NCI-H82 (cell line): ENCODE measurements at regions not wholly inside any gene's neighbourhood (a gene's known extent, or its start where the extent isn't known, plus 50 kb on each side); places are given as distances from the start of the nearest gene placed in this dataset.

Source experiments
- DNase-seq: peaks from one replicate; lab custom pipeline; 2025; lab: John Stamatoyannopoulos, UW

DNA sequence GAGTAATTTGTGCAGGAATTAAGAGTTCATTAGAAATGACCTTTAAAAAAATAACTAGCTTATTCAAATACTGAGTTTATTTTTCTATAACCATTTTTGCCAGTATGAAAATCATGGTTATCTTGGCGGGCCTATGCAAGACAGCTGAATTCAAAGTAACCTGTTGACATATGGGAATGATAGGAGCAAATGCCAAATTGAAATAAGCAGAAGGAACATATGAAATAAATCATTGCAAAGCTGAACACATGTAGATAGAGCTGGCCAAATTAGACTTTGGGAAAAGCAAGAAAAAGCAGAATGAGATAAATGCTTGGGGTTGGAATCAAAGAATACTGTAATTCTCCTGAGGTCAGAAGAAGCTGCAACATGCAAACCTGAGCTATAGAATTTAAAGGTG, 372.5 kb downstream of the ADAMTS20 start:
- DNase-seq = no peak

DNA sequence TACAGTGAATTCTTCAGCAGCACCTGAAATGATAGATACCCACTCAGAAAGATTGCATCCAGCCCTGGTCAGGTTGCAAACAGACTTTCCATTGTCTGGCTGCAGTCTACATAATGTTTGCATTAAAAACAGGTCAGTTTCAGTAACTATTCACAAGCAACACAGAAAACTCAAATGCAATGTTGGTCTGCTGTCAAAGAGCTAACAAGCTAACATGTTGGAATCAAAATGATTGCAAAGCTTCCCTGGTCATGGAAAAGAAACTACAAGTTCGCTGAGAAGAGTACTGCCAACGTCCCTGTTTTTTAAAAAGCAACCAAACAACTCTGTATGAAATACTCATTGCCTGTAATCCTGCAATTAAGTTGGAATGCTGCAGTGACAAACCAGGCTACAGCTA, 374.7 kb downstream of the ADAMTS20 start:
- DNase-seq = no peak

DNA sequence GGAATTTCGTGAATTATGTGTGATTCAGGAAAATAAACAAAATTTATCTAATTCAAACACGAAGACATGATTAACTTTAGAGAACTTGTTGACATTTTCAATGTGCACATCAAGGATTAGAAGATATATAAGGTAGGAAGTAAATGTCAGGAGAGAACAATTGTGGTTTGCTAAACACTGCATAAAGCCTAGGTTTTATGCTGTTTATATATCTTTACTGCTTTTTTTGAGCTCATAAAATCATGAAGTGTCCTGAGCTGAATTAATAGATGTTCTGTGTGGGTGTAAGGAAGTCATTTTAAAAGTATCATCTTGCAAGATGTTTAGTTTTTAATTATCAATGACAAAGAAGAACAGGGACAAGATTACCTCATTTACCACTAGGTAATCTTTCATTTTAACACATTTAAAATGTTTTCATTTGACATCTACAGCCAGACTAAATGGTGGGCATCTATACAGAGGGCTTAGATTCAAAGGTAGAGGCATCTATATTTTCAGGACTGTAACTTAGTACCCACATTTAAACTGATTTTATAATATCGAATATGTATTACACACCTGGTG, 382.8 kb downstream of the ADAMTS20 start:
- no peak for DNase-seq

DNA sequence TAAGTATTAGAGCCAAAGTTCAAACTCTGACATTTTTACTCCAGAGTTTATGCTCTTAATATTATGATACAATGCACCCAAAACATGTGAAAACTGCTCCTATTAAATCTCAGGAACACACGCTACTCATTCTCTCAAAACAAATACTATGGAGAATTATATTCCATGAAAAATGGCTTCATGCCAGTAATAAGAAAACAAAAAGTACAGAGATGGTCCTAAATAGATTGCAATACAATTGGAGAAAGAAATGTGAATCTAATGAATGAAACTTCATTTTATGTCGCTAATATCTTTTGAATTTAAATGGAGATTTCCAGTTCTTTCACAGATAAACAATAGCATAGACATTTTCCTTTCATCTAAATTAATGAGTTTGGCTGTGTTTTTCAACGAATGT, 384.3 kb downstream of the ADAMTS20 start:
- no peak for DNase-seq

DNA sequence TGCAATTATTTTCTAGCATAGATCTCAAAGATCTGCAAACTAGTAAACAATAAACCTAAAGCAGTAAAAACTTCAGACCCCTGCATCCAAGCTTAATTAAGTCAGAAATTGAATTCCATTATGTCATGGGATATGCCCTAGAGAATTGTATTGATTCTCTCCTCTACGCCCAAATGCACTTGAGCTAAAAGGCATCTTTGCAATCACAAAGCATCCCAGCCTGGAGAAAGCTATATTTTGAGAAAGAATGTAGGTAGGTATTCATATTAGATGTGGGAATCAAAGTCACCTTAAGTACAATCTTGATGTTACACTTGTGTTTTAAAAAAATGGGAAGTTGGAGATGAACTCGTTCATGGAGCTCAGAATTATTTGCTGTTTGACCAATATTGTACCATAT, 386.7 kb downstream of the ADAMTS20 start:
- no peak for DNase-seq

DNA sequence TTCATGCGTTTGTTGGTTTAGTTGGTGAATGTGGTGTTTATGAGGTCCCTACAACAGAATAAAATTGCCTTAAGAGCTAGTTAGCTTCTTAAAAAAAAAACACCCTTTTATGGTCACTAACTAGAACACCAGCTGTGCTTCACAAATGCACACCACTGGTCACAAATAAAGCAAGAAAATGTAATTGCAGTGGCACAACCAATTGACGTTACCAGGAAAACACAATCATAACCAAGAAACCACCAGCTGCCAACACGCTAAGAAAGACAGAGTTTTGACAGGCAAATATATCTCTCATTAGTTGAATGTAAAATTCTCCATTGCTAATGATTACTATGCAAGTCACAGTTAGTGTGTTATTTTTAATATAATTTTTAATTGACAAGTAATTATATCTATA, 389.9 kb downstream of the ADAMTS20 start:
- DNase-seq = no peak

DNA sequence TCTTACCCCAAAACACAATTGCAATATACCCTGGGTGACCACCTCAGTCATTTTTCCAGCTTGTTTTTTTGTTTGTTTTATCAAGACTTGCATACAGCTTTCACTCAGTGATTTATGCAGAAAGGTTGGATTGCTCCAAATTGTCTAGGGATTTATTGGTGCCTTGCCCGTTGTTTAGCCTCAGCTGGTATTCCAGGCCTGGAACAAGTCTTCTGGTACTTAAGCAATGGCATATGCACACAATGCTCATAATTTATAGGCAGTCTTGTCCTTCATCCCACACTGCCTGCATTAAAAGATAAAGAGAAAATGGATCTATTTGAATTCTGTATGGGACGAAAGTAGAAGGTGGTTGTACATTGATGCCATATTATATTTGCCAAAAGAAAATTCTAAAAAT, 392.5 kb downstream of the ADAMTS20 start:
- no peak for DNase-seq

DNA sequence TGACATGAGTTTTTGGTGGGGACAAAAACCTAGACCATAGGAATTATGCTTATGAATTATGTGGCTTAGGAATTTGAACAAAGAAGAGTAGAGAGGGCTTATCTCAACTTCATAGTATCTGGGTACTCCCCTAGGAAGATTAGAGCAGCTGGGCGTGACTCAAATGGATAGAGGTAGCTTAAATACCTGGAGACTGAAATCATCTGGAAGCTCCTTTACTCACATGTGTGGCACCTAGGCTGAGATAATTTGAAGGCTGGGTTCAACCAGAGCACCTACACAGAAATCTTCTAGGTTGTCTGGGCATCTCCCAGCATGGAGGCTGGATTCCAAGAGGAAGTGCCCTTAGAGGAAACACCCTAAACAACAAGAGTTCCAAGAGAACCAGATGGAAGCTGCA, 393.9 kb downstream of the ADAMTS20 start:
- DNase-seq = no peak

DNA sequence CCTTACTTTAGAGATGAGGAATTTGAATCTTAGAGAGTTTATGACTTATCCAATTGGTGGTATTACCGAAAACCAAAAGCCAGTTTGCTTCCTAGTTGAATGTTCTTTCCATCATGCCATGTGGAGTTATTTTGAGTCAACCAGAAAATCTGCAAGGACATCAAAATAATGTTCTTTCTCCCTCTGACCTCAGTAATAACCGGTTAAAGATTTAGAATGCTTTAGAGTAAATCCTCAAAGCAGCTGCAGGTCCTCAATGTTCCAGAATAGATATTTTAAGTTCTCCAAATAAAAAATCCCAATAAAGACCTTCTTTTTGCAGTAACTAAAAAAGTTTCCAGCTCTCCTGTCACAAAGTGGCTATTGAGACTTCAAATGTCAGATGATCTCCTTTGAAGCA, 396.6 kb downstream of the ADAMTS20 start:
- DNase-seq = no peak

DNA sequence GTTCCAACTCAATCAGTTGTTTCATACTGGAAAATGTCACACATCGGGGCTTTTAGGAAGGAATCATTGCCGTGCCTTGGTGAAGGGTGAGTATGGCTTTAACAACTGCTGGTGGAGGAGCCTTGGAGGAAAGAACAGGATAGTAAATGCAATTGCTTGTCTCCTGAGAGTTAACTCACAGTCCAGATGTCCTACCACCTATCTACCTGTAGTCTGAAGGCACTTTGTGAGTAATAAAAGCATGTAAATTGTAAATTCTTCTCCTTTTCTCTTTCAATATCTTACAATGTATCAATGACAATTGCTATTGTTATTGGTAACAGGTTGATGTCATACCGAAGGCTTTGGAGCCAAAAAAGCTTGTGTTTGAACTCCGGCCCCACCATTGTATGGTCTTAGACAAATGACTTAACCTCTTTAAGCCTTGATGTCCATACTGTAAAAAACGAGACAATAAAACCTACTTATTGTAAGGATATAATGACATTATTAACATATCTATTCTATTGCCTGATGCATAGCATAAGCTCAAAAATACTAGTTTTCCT, 397.4 kb downstream of the ADAMTS20 start:
- DNase-seq = no peak

DNA sequence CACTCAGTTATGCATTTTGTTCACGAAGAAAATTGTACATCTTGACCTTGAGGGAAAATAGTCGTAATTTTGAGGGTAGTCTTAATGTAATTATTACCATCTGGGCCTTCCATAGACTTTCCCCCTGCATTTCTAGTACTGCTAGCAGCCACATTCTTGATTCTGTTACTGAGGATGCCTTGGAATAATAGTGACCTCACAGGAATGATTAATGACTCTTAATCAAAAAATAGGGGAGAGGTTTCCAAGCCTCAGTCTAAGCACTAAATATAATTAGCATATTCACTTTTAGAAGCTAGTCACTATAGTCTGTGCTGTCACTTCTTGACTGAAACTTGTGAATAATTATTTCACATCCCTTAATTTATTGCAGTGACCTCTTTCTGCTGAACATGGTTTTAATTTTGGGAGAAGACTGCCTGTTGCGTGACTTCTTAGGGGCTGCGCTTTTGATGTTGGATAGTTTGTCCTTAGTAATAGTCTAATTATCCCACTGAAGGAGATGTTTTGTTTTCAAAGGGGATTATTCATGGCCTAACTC, 400.5 kb downstream of the ADAMTS20 start:
- DNase-seq = no peak

DNA sequence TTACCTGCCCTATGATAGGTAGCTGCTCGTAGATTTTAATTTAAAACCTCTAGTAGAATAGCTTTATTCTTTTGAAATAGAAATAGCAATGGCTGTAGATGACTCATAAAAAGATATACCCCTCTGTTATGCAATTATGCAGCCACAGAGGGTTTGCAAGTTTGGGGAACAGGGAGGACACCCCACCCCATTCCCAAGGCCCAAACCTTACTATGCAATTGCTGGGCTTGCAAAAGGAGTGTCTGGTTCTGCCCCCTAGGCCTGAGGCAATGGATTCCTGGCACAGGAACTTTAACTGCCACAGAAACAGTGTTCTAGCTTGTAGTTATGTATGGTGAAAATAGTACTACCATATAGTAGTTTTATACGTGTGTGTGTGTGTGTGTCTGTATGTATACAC, 403.3 kb downstream of the ADAMTS20 start:
- DNase-seq = no peak

DNA sequence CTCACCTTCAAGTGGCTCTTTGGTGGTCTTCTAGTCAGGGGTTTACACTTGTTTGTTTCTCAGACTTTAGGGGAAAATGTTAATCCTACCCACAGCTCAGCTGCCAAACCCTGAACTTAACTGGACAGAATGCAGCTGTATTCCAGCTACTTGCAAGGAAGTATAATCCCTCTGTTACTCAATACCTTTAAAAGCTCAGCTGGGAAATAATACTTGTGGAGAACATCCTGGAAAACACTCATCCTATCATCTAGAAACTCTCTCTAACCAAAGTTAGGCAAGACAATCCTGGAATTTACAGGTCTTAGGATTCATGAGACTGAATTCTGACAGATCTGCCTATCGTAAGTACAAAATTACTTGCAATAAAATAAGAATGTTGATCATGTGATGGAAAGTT, 404.1 kb downstream of the ADAMTS20 start:
- no peak for DNase-seq

DNA sequence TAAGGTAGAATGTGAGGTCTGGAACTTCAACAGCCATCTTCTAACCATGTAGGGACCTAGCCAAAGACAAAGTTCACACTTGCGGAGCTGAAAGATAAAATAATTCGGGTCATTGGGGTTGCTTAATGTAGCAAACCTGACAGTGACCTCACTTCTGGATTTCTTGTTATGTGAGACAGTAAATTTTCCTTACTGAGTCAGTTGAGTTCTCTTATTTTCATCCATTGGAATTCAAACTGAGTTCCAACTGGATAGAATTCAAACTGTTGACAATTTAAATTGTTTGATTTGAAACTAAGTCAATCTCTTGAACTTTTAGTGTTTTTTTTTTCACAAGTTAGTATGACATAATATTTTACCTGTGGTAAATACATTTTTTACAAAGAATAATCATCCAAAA, 406.5 kb downstream of the ADAMTS20 start:
- no peak for DNase-seq

DNA sequence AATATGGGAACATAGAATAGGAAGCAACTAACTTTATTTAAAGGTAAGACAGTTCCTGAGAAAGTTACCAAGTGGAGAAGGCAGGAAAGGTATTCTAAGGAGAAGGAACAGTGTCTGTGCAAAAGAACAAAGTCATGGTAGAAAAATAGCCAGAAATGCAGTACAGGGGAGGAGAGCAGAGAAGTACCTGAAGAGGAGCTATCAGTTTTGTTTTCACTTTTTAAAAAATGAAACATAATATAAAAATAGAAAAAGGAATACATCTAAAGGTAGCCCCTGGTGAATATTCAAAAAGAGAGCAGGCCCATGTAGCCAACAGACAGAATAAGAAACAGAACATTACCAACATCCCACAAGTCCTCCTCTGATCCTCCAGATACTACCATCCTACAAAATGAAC, 408.7 kb downstream of the ADAMTS20 start:
- DNase-seq = no peak

DNA sequence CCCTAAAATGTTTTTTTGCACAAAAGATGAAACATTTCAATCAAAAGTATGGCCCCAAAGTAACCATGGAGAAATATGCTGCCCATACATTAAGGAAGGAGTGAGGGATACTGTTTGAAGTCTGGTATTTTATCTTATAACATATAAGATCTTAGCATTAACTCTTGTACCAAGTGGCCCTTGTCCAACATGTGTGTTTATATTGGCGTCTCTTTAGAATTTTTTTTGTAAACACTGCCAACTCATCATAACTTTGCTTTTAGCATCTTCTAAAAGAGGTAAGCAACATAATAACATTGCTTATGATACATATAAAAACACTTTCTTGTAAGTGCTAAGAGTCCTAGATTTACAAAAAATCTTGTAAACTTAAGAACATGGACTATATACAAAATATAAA, 419.7 kb downstream of the ADAMTS20 start:
- DNase-seq = no peak

DNA sequence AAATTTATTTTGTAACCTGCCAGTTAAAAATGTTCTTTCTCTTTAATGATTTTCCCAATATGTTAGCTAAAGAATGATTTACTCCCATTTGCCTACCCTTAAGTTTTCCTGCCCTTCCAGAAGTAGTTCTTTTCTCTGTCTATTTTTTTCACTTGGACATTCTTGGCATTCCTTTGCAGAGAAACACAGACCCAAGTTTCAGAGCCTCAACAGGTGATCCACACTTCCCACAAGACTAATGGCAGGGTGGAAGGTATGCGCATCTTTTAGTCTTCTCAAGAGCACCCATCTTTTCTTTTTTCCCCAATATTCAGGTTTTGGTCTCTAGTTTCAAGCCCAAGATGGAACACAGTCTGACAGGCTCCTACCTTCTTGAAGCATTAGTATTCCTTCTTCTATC, 420.7 kb downstream of the ADAMTS20 start:
- no peak for DNase-seq

DNA sequence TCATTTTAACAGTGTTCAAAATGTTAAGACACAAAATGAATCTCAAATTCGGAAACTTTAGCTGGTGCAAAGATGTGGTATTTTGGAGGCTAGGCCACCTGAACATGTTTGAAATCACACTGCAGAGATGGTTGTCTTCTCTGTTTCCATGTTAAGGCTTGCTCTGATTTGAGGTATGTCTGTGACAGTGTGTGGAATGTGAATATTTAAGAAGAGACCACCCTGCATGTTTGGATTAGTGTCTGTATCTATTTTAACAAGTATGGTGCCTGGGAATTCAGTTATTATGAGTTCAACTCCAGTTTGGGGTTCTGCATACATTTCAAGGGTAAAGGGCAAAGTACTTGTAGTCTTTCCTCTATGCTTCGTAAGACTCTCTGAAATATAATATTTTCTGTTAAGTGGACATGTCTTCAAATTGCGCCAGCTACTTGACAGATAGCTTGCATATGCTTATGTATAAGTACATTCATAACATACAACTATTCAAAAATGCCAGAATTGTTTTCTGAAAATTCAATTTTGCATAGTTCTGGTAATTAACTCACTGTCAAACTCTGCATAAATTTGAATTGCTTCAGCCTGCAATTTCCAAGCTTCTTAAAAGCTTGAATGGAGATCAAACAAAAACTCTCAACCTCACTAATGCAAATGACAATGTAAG, 424.0 kb downstream of the ADAMTS20 start:
- DNase-seq = no peak

DNA sequence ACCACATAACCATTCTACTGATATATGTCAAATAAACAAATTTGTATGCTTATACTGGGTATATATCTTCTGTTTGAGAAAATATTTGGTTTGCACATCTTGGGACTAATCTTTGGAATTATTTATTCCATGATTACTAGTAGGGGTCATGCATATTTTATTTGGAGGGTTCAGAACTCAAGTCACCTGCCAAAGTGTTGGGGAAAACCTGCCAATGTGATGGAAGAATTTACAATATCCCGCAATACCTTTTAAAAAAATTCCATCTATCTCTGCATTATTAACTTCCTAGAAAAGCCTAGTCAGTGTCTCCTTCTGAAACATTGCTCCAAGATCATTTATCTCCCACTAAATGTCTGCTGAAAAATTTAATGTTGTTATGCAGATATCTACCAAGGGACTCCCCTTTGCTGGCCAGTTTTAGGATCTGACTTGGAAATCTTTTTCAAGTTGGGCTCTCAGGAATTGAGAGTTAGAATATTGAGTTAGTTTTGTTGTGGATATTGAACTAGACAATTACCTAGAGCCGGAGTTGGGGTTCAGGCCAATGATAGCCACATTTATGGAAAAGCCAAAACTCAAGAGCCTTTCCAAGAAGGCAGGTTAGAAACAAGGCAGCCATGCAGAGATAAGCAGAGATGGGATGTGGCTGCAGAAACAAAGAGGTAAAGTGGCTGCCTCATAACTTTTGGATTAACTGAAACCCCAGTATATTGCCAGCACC, 425.2 kb downstream of the ADAMTS20 start:
- no peak for DNase-seq

DNA sequence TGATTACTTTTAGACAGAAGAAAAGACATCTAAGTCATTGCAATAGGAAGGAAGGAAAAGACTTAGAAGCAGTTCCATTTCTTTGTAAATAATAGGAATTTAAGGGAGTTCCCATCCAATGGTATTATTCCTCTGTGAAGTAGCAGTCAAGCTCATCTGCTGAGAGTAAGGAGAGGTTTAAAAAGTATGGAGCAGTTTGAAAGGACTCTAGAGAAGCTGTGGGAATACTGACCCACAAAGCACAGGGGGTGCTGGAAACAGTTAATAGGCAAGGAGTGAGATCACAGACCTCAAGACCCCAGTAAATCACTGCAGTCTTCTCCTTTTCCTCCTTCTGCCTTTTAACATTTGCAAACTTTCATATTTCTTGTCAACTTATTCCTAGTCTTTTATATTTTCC, 428.5 kb downstream of the ADAMTS20 start:
- DNase-seq = no peak

DNA sequence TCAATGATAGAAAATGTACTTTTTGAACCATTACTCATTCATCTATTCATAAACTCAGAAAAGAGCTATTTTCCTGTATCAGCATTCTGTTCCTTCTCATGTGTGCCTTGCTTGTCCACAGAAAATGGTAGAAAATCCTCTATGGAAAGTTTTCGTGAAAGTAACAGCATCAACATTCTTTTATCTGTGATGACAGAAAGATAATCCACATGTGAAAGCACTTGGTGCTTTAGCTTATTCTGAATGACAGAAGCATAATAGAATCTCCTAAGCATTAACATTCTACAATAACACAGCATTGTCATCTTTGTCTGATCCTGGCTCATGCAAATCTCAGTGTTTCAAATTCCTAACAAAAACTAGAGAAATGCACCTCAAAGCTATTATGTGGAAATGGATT, 431.9 kb downstream of the ADAMTS20 start:
- DNase-seq = no peak

DNA sequence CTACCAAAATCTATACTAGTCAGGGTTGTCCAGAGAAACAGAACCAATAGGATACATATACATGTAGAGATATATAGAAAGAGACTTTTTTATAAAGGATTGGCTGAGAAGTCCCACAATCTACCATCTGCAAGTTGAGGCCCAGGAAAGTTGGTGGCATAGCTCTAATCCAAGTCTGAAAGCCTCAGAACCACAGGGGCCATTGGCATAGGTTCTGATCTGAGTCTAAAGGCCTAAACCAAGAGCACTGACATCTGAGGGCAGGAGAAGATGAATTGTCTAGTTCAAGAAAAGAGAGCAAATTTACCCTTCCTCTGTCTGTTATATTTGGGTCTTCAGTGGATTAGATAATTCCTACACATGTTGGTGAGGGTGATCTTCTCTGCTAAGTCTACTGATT, 433.1 kb downstream of the ADAMTS20 start:
- no peak for DNase-seq

DNA sequence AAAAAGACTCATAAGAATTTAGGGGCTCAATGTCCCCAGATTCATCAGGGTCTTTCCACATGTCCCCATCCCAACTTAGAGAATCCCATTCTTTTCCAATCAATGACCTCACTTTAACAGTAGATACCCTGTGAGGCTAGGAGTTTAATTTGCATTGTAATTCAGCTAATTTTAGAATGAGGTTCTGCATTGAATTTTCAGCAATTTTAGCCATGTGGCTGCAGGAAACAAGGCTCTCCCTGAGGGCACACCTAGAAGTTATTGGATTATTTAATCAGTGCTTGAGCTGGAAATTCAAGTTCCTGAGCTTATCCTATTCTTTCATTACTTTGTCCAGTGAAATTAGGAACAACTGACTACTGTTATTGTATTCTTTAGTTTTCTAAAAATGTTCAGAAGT, 433.8 kb downstream of the ADAMTS20 start:
- DNase-seq = no peak
